ENCODE measurements at regions not wholly inside any gene's neighbourhood (a gene's known extent, or its start where the extent isn't known, plus 50 kb on each side); places are given as distances from the start of the nearest gene placed in this dataset.

- 0 out of 2 replicates have a peak, but pooled peaks cover 3% of the 10 kb centered on the region for H3K9me2 ChIP-seq (ENCODE audit: insufficient read depth)
- no peaks in the 10 kb centered on the region for H3K9me3 ChIP-seq (ENCODE audit: control insufficient read depth in 1 of 2, insufficient read depth in 1 of 2, low read depth in 1 of 2, low read length in 2 of 2)
- intact Hi-C loops (cut with micrococcal nuclease): no loop called here
- POLR2A ChIA-PET: no interaction called here
- no peak overlapping the region for H3K4me2 ChIP-seq (ENCODE audit: low read length)
- DNase-seq (ENCODE audit: low read depth, low spot score): no peak
- H3K4me1 ChIP-seq (ENCODE audit: control insufficient read depth in 1 of 2, insufficient read depth in 2 of 2, low read length in 2 of 2): no peaks in the 10 kb centered on the region
- no peak overlapping the region for H3K9ac ChIP-seq (ENCODE audit: low read length)
- no TSS peak for BruUV-seq (replicated peaks)
- H3K79me2 ChIP-seq (ENCODE audit: insufficient read depth, low read length): no peaks in the 10 kb centered on the region
- no peak for ATAC-seq
- H3K27ac ChIP-seq (ENCODE audit: low read depth, low read length): no peak overlapping the region
- no peak overlapping the region for H3K4me3 ChIP-seq (replicated peaks in 1 of 2; ENCODE audit: low read depth in 1 of 2, low read length in 2 of 2)
- RAD21 ChIA-PET (ENCODE audit: low non-redundant PET in 1 of 2, low total read pairs in 2 of 2, uncharacterized antibody in 2 of 2, unreplicated experiment in 2 of 2): no interaction called here
- TF ChIP-seq FOSL1 (IDR thresholded peaks at IDR 0.05; ENCODE audit: low read depth): no peak
- no peak for TF ChIP-seq EGR1 (IDR thresholded peaks at IDR 0.05; ENCODE audit: low read depth)
- TF ChIP-seq SP1 (IDR thresholded peaks at IDR 0.05; ENCODE audit: low read depth): no peak
- H3K27me3 ChIP-seq (ENCODE audit: insufficient read depth, low read length): no peaks in the 10 kb centered on the region
- H4K20me1 ChIP-seq (ENCODE audit: insufficient read depth): no peaks in the 10 kb centered on the region
- H3K36me3 ChIP-seq (ENCODE audit: control insufficient read depth in 1 of 2, insufficient read depth in 2 of 2, low read length in 2 of 2): no peaks in the 10 kb centered on the region
- CTCF ChIA-PET: no interaction called here
- H2AFZ ChIP-seq (ENCODE audit: low read depth, low read length, poor library complexity, severe bottlenecking): no peak overlapping the region
Observed at GRCh38 chr1:178643831-178644230, 81.2 kb upstream of the RALGPS2 start.

DNA sequence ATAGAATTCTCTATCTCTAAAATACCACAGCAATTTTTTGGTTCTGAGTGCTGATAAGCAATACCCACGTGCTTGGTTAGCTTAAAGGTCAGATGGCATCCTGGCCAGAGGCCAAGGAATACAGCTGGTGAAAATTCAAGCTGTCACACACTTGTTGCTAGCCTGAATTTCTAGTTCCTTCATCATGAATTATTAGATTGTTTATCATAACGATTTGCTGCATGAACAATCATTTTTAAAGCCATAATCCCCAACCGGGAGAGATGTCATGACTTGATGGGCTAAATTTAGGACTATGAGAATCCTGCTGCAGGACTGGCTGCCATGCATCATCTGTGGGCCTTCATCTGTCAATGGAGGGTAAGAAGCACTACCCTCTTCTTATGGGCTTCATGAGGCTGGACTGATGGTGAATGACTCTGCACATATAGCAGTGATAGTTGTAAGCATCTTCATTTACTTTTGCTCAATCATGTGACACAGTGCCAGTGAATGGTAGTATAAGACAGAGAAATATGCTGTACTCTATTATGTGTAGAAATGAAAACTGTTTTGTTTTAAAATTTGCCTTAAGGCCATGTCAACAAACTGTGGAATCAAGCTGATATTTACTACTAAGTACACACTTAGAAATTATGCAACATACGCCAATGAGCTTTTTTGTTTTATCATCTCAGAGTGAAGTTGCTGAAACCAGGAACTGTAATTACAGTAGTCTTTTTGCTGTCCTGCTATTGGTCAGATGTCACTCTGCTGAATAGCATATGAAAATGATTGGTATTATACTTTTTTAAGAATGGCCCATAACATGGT is 80.5 kb upstream of the RALGPS2 start:
- H3K4me3 ChIP-seq (replicated peaks in 1 of 2; ENCODE audit: low read depth in 1 of 2, low read length in 2 of 2): no peak overlapping the region
- intact Hi-C loops (cut with micrococcal nuclease): no loop called here
- no peaks in the 10 kb centered on the region for H3K4me1 ChIP-seq (ENCODE audit: control insufficient read depth in 1 of 2, insufficient read depth in 2 of 2, low read length in 2 of 2)
- no peak overlapping the region for H3K4me2 ChIP-seq (ENCODE audit: low read length)
- no peak overlapping the region for H3K9ac ChIP-seq (ENCODE audit: low read length)
- CTCF ChIA-PET: no interaction called here
- H4K20me1 ChIP-seq (ENCODE audit: insufficient read depth): no peaks in the 10 kb centered on the region
- no peak for TF ChIP-seq ZFX (IDR thresholded peaks at IDR 0.05)
- TF ChIP-seq JUND (IDR thresholded peaks at IDR 0.05): no peak
- no TSS peak for BruUV-seq (replicated peaks)
- DNase-seq (ENCODE audit: low read depth, low spot score) (no peak), ATAC-seq (no peak)
- H2AFZ ChIP-seq (ENCODE audit: low read depth, low read length, poor library complexity, severe bottlenecking): no peak overlapping the region
- no peaks in the 10 kb centered on the region for H3K36me3 ChIP-seq (ENCODE audit: control insufficient read depth in 1 of 2, insufficient read depth in 2 of 2, low read length in 2 of 2)
- POLR2A ChIA-PET: no interaction called here
- no peaks in the 10 kb centered on the region for H3K9me3 ChIP-seq (ENCODE audit: control insufficient read depth in 1 of 2, insufficient read depth in 1 of 2, low read depth in 1 of 2, low read length in 2 of 2)
- 0 out of 2 replicates have a peak, but pooled peaks cover 3% of the 10 kb centered on the region for H3K9me2 ChIP-seq (ENCODE audit: insufficient read depth)
- H3K27me3 ChIP-seq (ENCODE audit: insufficient read depth, low read length): no peaks in the 10 kb centered on the region
- RAD21 ChIA-PET (ENCODE audit: low non-redundant PET in 1 of 2, low total read pairs in 2 of 2, uncharacterized antibody in 2 of 2, unreplicated experiment in 2 of 2): no interaction called here
- H3K27ac ChIP-seq (ENCODE audit: low read depth, low read length): no peak overlapping the region
- no peaks in the 10 kb centered on the region for H3K79me2 ChIP-seq (ENCODE audit: insufficient read depth, low read length)
